ENCODE measurements at regions not wholly inside any gene's neighbourhood (a gene's known extent, or its start where the extent isn't known, plus 50 kb on each side); places are given as distances from the start of the nearest gene placed in this dataset.
"Not testable (repeated sequence)": the region's sequence is repeated elsewhere in the genome, so short reads cannot be mapped to it uniquely, and the experiment has no call there.

- no peak for DNase-seq
Measured at GRCh38 chr6:2363211-2363610, 117.8 kb upstream of the GMDS start.

- DNase-seq: no peak
Measured at GRCh38 chr6:2361195-2361594, 115.8 kb upstream of the GMDS start.

GRCh38 chr6:2360716-2361115, 115.3 kb upstream of the GMDS start:
- no peak for DNase-seq

- no peak for DNase-seq
Measured at GRCh38 chr6:2360126-2360525, 114.7 kb upstream of the GMDS start.

- DNase-seq: no peak
Measured at GRCh38 chr6:2355150-2355549, 109.7 kb upstream of the GMDS start.

GRCh38 chr6:2354138-2354491, 108.7 kb upstream of the GMDS start:
- no peak for DNase-seq

GRCh38 chr6:2353412-2354137, 108.2 kb upstream of the GMDS start:
- peak; percentile 72 to 83 for DNase-seq

GRCh38 chr6:2351807-2352431, 106.5 kb upstream of the GMDS start:
- DNase-seq: peak; percentile 8 to 32

GRCh38 chr6:2351090-2351489, 105.7 kb upstream of the GMDS start:
- DNase-seq: no peak

GRCh38 chr6:2346078-2346477, 100.7 kb upstream of the GMDS start:
- no peak for DNase-seq

GRCh38 chr6:2344319-2344905, 99.0 kb upstream of the GMDS start:
- no peak for DNase-seq

- no peak for DNase-seq
Measured at GRCh38 chr6:2327591-2327990, 82.2 kb upstream of the GMDS start.

- DNase-seq: no peak
Measured at GRCh38 chr6:2324166-2324953, 79.0 kb upstream of the GMDS start.

GRCh38 chr6:2317498-2317897, 72.1 kb upstream of the GMDS start:
- DNase-seq: not testable (repeated sequence)

- no peak for DNase-seq
Measured at GRCh38 chr6:2314641-2315040, 69.2 kb upstream of the GMDS start.

GRCh38 chr6:2310042-2310441, 64.6 kb upstream of the GMDS start:
- no peak for DNase-seq

- no peak for DNase-seq
Measured at GRCh38 chr6:2309122-2309521, 63.7 kb upstream of the GMDS start.

GRCh38 chr6:2307799-2308198, 62.4 kb upstream of the GMDS start:
- DNase-seq: no peak

GRCh38 chr6:2305951-2306350, 60.5 kb upstream of the GMDS start:
- DNase-seq: no peak

GRCh38 chr6:2302482-2302881, 57.1 kb upstream of the GMDS start:
- DNase-seq: not testable (repeated sequence)

GRCh38 chr6:2296781-2297180, 51.4 kb upstream of the GMDS start:
- DNase-seq: no peak
